CD4-positive, alpha-beta T cell (primary cell): ENCODE measurements at regions not wholly inside any gene's neighbourhood (a gene's known extent, or its start where the extent isn't known, plus 50 kb on each side); places are given as distances from the start of the nearest gene placed in this dataset.
"Not testable (repeated sequence)": the region's sequence is repeated elsewhere in the genome, so short reads cannot be mapped to it uniquely, and the experiment has no call there.

Experiments
- ATAC-seq: fragments of 200-7000 bp; cut with Tn5 transposase; one replicate; pipeline ENCODE4 v1.10.0; 2022; ENCODE audit warnings: mild to moderate bottlenecking; ENCODE audit not compliant: poor library complexity
- CTCF ChIA-PET: fragments of 350-600 bp; sonication (Branson Sonifier 250); formaldehyde crosslinking; loops from one replicate; lab custom pipeline; 2021; ENCODE audit warnings: antibody characterized with exemption, inconsistent platforms; lab: Charles Lee
- POLR2A ChIA-PET: fragments of 350-600 bp; sonication (Branson Sonifier 250); formaldehyde crosslinking; loops from one replicate; lab custom pipeline; 2021; ENCODE audit warnings: antibody characterized with exemption, inconsistent platforms; lab: Charles Lee
- DNase-seq, 14 experiments: peaks; one replicate each; pipeline ENCODE4 v3.0.0-alpha.2; 2013 to 2020; ENCODE audit warnings: mixed read lengths in 2 of 14
- H3K27ac ChIP-seq, 2 donors: one replicate each; pipeline versions ENCODE4 v1.5.1 to v1.7.0; 2013; ENCODE audit warnings: low read length in 2 of 2, low read depth in 1 of 2, mild to moderate bottlenecking in 1 of 2
- H3K27me3 ChIP-seq, 2 experiments: 1 replicate in 1 of 2; 2 replicates in 1 of 2; pipeline versions ENCODE4 v1.6.1 to v1.7.0; 2013; ENCODE audit warnings: low read length in 2 of 2, control low read depth in 1 of 2, mild to moderate bottlenecking in 1 of 2, moderate library complexity in 1 of 2; ENCODE audit not compliant: insufficient read depth in 2 of 2, control insufficient read depth in 1 of 2
- H3K36me3 ChIP-seq: one replicate; pipeline ENCODE4 v1.6.1; 2013; ENCODE audit warnings: low read length, control low read depth; ENCODE audit not compliant: insufficient read depth
- H3K4me1 ChIP-seq: one replicate; pipeline ENCODE4 v1.6.1; 2013; ENCODE audit warnings: low read length, control low read depth; ENCODE audit not compliant: insufficient read depth
- H3K4me3 ChIP-seq: one replicate; pipeline ENCODE4 v1.5.1; 2013; ENCODE audit warnings: mild to moderate bottlenecking, low read length, moderate library complexity
- H3K9me3 ChIP-seq, 2 experiments: 1 replicate in 1 of 2; 2 replicates in 1 of 2; pipeline versions ENCODE4 v1.6.1 to v1.7.0; 2013; ENCODE audit warnings: low read length in 2 of 2, mild to moderate bottlenecking in 2 of 2, control low read depth in 1 of 2, moderate library complexity in 1 of 2; ENCODE audit not compliant: control insufficient read depth in 1 of 2, insufficient read depth in 1 of 2
- H3K27ac Mint-ChIP-seq: one replicate; pipeline ENCODE4 v1.8.0; 2020; ENCODE audit warnings: mixed read lengths
- H3K27me3 Mint-ChIP-seq: one replicate; pipeline ENCODE4 v1.8.0; 2021; ENCODE audit warnings: mixed read lengths
- H3K36me3 Mint-ChIP-seq: one replicate; pipeline ENCODE4 v1.8.0; 2021; ENCODE audit warnings: low read depth, mixed read lengths
- H3K4me1 Mint-ChIP-seq: one replicate; pipeline ENCODE4 v1.8.0; 2021; ENCODE audit warnings: low read depth, mixed read lengths
- H3K4me3 Mint-ChIP-seq: one replicate; pipeline ENCODE4 v1.8.0; 2020; ENCODE audit warnings: mild to moderate bottlenecking, mixed read lengths
- H3K9me3 Mint-ChIP-seq: one replicate; pipeline ENCODE4 v1.8.0; 2020; ENCODE audit warnings: mixed read lengths
- CTCF ChIP-seq: fragments of 200-600 bp; IDR thresholded peaks from one replicate; pipeline ENCODE4 v1.8.0; 2022; ENCODE audit warnings: antibody characterized with exemption, mild to moderate bottlenecking
- intact Hi-C, 2 experiments: fragments of 100-400 bp; cut with DNase I in 1 of 2; cut with micrococcal nuclease in 1 of 2; formaldehyde crosslinking; loops; one replicate each; pipeline versions ENCODE4 v1.15.1 to v1.9.0; 2023 to 2025; cut with DNase I, micrococcal nuclease

- DNase-seq (no peak), ATAC-seq (no peak)
- Mint-ChIP-seq H3K27me3 (peaks cover 67% of the 10 kb centered on the region), H3K36me3 (no peaks in the 10 kb centered on the region), H3K4me1 (no peaks in the 10 kb centered on the region), H3K27ac (no peak overlapping the region), H3K9me3 (peaks cover 2% of the 10 kb centered on the region), H3K4me3 (no peak overlapping the region)
- Histone ChIP-seq H3K9me3 (peaks cover 6 to 11% of the 10 kb centered on the region in 2 experiments), H3K4me3 (no peak overlapping the region), H3K36me3 (no peaks in the 10 kb centered on the region), H3K27ac (no peak overlapping the region), H3K4me1 (no peaks in the 10 kb centered on the region), H3K27me3 (peaks cover 30 to 40% of the 10 kb centered on the region in 2 experiments)
- CTCF ChIA-PET = no interaction called here
- intact Hi-C loops = no loop called here
- TF ChIP-seq CTCF = no peak
- POLR2A ChIA-PET = no interaction called here
Observed at GRCh38 chr5:138692370-138692769, 60.9 kb upstream of the CTNNA1 start.

GRCh38 chr5:138686668-138687067, 66.6 kb upstream of the CTNNA1 start:
- no peaks in the 10 kb centered on the region for H3K36me3 ChIP-seq
- no peak overlapping the region for H3K27ac Mint-ChIP-seq
- peaks cover 60% of the 10 kb centered on the region for H3K27me3 Mint-ChIP-seq
- TF ChIP-seq CTCF = no peak
- no peak overlapping the region for H3K4me3 ChIP-seq
- peaks cover 2% of the 10 kb centered on the region for H3K9me3 Mint-ChIP-seq
- no peaks in the 10 kb centered on the region for H3K4me1 ChIP-seq
- intact Hi-C loops = no loop called here
- ChIA-PET POLR2A (no interaction called here), CTCF (no interaction called here)
- H3K4me1 Mint-ChIP-seq = no peaks in the 10 kb centered on the region
- no peak for ATAC-seq
- no peak for DNase-seq
- no peak overlapping the region for H3K4me3 Mint-ChIP-seq
- H3K27me3 ChIP-seq = peaks cover 20 to 22% of the 10 kb centered on the region in 2 experiments
- H3K9me3 ChIP-seq = peaks cover 6 to 23% of the 10 kb centered on the region in 2 experiments
- no peaks in the 10 kb centered on the region for H3K36me3 Mint-ChIP-seq
- no peak overlapping the region for H3K27ac ChIP-seq

GRCh38 chr5:138685193-138685745, 68.0 kb upstream of the CTNNA1 start:
- ChIA-PET CTCF (no interaction called here), POLR2A (no interaction called here)
- H3K4me1 ChIP-seq = no peaks in the 10 kb centered on the region
- Mint-ChIP-seq H3K36me3 (no peaks in the 10 kb centered on the region), H3K27ac (no peak overlapping the region), H3K4me3 (no peak overlapping the region), H3K4me1 (no peaks in the 10 kb centered on the region), H3K27me3 (peaks cover 56% of the 10 kb centered on the region), H3K9me3 (peaks cover 2% of the 10 kb centered on the region)
- no peak for TF ChIP-seq CTCF
- peaks cover 6 to 19% of the 10 kb centered on the region in 2 experiments for H3K9me3 ChIP-seq
- H3K36me3 ChIP-seq = no peaks in the 10 kb centered on the region
- no peak overlapping the region for H3K27ac ChIP-seq
- intact Hi-C loops = no loop called here
- DNase-seq (no peak), ATAC-seq (no peak)
- no peak overlapping the region for H3K4me3 ChIP-seq
- H3K27me3 ChIP-seq = peaks cover 17 to 22% of the 10 kb centered on the region in 2 experiments

GRCh38 chr5:138682462-138682861, 70.8 kb upstream of the CTNNA1 start:
- H3K9me3 Mint-ChIP-seq, H3K27ac ChIP-seq, H3K36me3 Mint-ChIP-seq, H3K4me3 ChIP-seq, H3K4me3 Mint-ChIP-seq, ATAC-seq, H3K36me3 ChIP-seq, DNase-seq, intact Hi-C loops, H3K4me1 Mint-ChIP-seq, H3K4me1 ChIP-seq, CTCF ChIA-PET, POLR2A ChIA-PET, H3K27ac Mint-ChIP-seq: not testable (repeated sequence)
- peaks cover 0 to 12% of the 10 kb centered on the region in 2 experiments for H3K9me3 ChIP-seq
- peaks cover 11 to 20% of the 10 kb centered on the region in 2 experiments for H3K27me3 ChIP-seq
- peaks cover 64% of the 10 kb centered on the region for H3K27me3 Mint-ChIP-seq

GRCh38 chr5:138678826-138679225, 74.4 kb upstream of the CTNNA1 start:
- Histone ChIP-seq H3K27me3 (peaks cover 15 to 16% of the 10 kb centered on the region in 2 experiments), H3K9me3 (peaks cover 9 to 16% of the 10 kb centered on the region in 2 experiments)
- H3K4me1 ChIP-seq, intact Hi-C loops, H3K36me3 Mint-ChIP-seq, H3K36me3 ChIP-seq, H3K4me1 Mint-ChIP-seq, CTCF ChIA-PET, H3K9me3 Mint-ChIP-seq, DNase-seq, POLR2A ChIA-PET, H3K27ac Mint-ChIP-seq, H3K4me3 ChIP-seq, H3K4me3 Mint-ChIP-seq, ATAC-seq, H3K27ac ChIP-seq: not testable (repeated sequence)
- peaks cover 70% of the 10 kb centered on the region for H3K27me3 Mint-ChIP-seq
